NCI-H510A treated with DMSO at 0.1 percent for 48 hours (cell line): ENCODE measurements at regions not wholly inside any gene's neighbourhood (a gene's known extent, or its start where the extent isn't known, plus 50 kb on each side); places are given as distances from the start of the nearest gene placed in this dataset.
"Not testable (repeated sequence)": the region's sequence is repeated elsewhere in the genome, so short reads cannot be mapped to it uniquely, and the experiment has no call there.

Source experiments
- DNase-seq: peaks from one replicate; lab custom pipeline; 2025; lab: John Stamatoyannopoulos, UW

DNA sequence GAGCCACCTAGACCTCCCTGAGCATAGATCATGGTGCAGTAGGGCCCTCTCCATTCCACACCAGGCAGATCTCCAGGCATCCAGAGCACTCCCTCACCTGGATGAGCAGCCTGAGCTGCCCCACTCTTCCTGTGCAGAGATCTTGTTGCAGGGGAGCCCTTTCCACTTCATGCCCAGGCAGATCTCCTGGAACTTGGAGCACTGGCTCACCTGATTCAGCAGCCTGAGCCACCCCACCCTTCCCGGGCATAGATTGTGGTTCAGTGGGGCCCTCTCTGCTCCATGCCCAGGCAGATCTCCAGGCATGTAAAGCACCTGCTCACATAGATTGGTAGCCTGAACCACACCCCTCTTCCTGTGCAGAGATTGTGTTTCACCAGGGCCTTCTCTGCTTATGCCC is 78.0 kb downstream of the SEC16B start:
- no peak for DNase-seq

DNA sequence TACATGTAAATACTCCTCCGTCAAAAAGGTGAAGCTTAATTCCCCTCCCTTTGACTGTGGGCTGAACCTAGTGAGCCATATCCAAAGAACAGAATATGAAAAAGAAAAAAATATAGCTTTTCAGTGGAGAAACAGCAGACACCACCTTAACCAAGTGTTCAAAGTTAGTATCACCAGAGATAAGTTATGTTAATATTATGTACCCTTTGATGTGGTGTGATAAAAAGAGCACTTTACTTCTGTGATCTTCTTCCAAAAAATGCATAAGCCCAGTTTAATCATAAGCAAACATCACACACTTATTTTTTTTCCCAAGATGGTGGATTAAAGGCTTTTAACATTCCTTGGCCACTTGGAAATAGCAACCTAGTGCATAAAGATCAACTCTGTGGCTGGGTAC is 79.4 kb downstream of the SEC16B start:
- no peak for DNase-seq

DNA sequence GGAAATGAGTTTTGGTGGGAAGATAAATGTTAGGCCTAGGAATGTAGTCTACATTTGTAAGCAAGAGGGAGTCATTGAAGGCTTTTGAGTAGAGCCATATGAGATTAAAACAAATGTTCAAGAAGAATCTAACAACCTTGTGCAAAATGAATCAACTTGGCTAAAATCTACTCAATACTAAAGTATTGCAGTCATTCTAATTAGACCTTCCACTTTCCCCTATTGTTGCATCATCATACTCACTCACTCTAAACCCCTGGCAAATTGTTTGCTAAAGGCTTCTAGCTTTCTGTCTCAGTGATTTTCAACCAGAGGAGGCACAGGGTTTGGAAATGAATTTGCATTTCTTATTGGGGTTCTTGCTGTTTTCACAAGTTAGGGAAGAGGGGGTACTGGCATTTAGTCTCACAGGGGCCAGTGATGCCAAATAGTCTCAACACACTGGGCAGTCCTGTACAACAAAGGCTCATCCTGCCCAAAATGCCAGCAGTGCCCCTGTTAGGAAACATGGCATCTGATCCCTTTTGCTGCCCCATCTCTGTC is 85.3 kb downstream of the SEC16B start:
- DNase-seq: no peak

DNA sequence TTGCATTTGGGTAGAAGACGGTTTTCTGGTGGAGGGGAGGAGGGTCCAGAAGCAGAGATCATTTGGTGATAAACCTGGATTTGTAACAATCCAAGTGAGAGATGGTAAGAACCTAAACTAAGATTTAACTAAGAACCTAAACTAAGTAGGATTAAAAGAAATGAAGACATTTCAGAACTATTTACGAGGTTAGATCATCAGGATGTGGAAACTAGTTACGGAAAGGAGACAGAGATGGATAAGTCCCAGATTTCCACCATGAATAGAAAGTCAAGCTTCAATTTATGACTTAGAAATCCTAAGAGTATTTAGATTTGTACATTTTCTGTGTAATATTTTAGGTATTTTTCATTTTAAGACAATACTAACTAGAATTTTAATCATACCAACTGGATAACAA is 86.3 kb downstream of the SEC16B start:
- DNase-seq: no peak

DNA sequence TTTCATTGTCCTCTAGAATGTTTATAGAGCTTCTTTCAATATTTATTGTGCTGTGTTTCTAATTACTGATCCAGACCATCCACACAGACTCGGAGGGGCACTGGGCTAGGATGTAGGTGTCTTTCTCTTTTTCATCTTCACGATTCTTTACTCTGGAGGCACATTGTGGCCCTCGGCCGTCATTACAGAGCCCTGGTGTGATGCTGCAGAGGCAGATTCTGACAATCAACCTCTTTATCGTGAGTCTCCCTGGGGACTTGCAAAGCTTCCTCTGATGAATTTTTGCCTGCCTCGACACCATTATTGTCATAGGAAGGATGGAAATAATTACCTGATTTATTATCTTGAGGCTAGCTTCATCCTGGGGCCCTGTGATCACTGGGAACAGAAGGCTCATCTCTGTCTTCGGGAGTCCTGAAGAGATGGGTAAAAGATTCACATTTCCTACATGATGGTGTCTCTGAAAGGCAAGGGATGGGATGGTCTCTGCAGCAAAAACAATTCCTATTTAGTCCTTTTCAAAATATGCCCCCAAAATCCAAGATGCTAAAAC is 89.4 kb downstream of the SEC16B start:
- no peak for DNase-seq

DNA sequence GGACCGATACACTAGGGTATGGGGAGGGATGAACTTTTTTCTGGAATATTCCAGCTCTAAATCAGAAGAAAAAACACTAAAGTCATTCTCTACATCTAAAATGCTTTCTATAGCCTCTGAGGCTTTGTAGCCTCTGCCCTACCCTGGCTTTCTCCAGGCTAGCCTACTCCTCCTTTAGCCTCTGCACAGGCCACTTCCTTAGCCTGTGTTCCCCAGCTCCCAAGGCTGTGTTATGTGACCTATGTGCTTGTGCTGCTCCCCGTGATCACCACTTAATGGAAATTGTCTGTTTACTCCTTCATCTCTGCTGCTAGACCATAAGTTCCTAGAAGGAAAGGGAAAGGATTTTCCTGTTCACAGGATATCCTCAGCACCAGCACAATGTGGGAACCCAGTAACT is 92.8 kb downstream of the SEC16B start:
- no peak for DNase-seq

DNA sequence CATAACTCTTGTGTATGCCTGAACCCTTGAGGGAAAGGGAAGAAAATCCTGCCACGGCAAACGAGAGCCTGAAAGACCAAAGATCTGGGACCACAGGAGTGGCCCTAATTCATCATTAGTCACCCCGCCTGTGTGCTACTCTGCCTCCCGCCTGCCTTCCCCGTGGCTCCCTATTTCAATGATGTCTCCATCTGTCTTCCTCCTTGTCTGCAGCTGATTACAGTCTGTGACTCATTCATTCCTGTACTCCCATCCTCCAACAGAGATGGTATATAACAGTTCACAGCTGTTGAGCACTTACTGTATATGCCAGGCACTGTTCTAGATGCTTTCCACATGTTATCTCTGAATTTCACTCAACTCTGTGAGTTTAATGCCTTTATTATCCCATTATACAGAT is 96.6 kb downstream of the SEC16B start:
- no peak for DNase-seq

DNA sequence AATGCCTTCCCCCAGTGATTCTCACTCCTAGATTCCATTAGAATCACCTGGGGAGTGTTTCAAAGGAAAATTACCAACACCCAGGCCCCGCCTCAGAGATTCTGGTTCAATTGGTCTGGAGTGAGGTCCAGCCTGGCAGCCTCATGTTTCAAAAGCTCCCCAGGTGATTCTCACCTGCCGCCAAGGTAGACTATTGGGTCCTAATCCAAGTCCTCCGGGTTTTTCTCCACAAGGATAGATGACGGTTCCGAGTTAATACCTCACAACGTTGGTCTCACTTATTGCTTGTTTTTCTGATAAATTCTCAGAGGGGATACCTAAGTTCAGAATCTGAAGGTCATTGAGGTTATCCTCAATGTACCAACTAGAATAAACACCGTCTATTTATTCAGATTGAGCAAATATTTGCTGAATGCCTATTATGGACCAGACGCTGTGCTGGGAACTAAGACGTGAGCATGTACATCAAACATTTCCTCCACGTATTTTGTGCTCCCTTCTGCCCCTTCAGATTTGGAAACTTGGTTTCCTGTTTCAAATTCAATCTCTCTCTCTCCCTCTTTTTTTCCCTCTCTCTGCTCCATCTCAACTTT is 97.5 kb downstream of the SEC16B start:
- peak; percentile 84 for DNase-seq

GRCh38 chr1:177871613-177872307 is 98.1 kb downstream of the SEC16B start:
- DNase-seq: no peak

GRCh38 chr1:177869586-177869985 is 100.3 kb downstream of the SEC16B start:
- no peak for DNase-seq

- DNase-seq: not testable (repeated sequence)
Measured at GRCh38 chr1:177869011-177869410, 100.8 kb downstream of the SEC16B start.

DNA sequence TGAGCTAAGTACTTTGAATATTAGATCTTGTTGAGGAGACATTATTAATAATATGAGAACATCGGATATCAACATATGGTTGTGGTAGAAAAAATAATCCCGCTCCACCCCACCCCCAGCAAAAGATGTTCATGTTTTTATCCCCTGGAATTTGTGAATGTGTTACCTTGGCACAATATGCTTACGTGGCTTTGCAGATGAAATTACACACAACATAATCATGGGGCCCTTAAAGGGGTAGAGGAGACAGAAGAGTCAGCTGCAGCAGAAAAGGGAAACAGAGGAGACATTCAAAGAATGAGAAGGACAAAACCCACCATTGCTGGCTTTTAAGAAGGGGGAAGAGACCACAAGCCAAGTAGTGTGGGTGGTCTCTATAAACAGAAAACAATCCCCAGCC is 104.1 kb downstream of the SEC16B start:
- DNase-seq: no peak

DNA sequence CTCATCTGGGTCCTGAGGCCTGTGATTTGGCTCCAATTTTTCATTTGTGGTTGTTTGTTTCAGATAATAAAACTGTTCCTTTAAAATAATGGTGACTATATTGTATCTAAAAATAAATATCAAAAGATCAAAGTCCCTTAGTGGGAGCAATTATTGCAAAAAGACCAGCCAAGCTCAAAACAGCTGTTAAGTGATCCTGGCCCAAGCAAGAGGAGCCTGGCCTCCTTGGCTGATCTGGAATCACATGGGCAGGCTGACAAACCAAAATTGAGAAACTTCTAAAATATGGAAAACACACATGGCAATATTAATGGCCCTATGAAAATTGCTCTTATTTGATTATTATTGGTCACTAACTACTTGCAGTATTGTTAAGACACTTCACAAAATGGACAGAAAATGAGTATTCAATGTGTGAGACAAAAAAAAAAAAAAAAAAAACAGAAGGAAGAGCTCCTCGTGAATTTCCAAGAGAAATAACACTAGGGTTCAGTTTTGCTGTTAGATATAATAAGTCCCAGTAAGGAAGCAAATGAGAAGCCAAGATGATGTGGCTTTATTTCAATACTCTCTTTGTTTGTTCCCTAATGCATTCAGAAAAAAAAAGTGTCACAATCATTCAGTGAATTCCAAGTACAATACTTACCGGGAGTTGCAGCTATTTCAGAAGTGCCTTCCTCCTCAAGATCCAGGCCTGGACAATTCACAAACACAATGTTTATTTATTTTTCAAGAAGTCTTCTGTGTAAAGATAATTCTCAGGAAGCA is 105.1 kb downstream of the SEC16B start:
- no peak for DNase-seq

- no peak for DNase-seq
Measured at GRCh38 chr1:177863796-177864195, 106.1 kb downstream of the SEC16B start.

DNA sequence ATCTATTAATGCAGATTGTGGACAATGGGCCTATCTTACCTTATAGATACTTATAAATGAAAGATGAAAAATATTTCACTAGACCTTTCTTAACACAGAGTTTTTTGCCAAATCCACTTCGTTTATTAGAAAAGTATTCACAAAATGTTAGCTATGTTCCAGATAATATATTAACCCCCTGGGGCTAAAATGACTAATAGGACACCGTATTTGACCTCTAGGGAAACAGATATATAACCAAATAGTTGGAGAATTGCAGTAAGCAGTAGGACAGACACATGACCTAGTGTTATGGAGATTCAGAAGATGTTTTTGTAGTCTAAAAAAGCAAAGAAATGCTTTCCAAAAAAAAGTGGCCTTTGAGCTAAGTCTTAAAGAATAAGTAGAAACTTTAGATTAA is 106.9 kb downstream of the SEC16B start:
- no peak for DNase-seq

- DNase-seq: no peak
Measured at GRCh38 chr1:177859572-177859971, 110.3 kb downstream of the SEC16B start.

- DNase-seq: peak; percentile 61
Measured at GRCh38 chr1:177858332-177858821, 111.5 kb downstream of the SEC16B start.

DNA sequence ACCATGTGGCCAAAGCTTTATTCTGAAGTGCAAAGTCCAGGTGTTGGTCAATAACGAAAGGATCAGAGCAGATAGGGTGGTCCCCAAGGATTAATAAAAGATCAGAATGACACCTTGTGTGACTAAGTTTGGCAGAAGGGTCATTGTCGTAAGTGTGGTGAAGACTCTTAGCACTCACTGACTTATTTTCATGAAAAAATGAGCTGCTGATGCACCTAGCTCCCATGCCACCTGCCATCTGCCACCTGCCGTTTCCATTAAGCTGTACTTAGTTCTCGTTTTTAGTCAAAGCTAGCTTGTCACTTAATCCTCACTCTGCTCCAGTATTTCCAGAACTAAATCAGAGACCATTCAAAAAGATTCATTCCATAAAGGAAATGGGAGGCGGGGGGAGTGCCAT is 112.6 kb downstream of the SEC16B start:
- peak; percentile 66 for DNase-seq

DNA sequence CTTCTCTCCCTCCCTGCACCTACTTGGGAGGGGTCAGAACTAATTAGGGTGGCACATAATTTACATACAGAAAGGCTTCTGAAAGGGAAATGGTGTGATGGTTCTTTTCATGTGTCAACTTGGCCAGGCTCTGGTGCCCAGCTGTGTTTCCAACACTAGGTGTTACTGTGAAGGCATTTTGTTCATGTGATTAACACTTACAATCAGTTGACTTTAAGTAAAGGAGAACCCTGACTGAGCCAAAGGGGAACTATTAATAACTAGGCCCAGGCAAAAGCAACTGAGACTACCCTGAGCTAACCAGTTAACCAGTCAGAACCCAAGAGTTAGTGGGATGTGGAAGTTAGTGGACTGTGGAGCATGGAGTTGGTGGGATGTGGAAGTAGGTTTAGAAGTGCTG is 114.9 kb downstream of the SEC16B start:
- DNase-seq: no peak

DNA sequence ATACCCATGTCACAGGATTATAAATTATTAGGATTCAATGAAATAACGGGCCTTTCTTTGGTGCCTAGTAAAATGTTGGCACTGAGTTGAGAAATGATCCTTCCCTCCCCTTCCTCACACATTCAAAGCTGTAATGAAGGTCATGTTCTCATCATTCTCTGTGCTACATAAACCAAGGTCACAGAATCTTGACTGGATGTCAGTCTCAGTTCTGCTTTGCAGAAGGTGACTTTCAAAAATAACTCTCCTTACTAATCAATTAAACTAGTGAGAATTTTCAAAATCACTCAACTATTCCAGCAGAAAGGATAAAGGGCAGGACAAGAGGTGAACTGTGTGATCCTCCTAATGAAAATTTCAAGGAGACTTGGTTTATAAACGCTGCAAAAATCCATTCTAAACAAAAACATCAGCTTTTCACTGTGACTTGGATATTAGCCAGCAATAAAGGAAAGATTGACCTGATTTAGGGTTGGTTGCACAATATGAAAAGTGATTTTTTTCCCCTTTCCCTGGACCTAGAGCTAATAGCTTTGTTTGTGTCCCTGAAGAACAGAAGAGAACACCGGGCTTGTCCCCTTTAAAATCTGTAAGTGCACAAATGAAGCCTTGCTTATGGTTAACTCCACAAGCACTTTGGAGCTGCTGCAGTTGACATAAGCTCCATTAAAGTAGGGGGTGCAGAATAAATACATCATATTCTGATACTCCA is 120.1 kb downstream of the SEC16B start:
- DNase-seq: no peak

DNA sequence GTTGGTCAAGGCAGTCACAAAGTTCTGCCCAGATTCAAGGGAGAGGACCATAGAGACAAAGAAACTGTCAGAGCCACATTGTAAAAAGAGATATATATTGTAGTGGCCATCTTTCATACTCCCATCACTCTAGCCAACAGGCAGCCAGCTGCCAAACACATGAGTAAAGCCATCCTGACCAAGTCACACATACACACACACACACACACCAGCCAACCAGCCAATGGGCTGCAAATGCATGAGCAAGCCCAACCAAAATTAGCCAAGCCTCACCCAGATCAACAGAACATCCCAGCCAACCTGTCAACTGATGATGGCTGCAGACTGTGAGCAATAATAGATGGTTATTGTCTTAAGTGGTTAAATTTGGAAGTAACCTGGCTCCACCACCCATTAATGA is 120.7 kb downstream of the SEC16B start:
- DNase-seq: no peak

GRCh38 chr1:177848577-177848976 is 121.3 kb downstream of the SEC16B start:
- DNase-seq: no peak
